GM23248 (cell line): ENCODE measurements at regions not wholly inside any gene's neighbourhood (a gene's known extent, or its start where the extent isn't known, plus 50 kb on each side); places are given as distances from the start of the nearest gene placed in this dataset.

Experiments
- EZH2 ChIP-seq: fragments of 200-600 bp; sonication (generic); IDR thresholded peaks from 2 replicates; pipeline ENCODE4 v1.6.1; 2018; ENCODE audit warnings: antibody characterized with exemption, mild to moderate bottlenecking; ENCODE audit not compliant: insufficient read depth, poor library complexity, severe bottlenecking
- EZH2phosphoT487 ChIP-seq: fragments of 200-600 bp; sonication (generic); IDR thresholded peaks from 2 replicates; pipeline ENCODE4 v1.6.1; 2018; ENCODE audit warnings: antibody characterized with exemption, moderate library complexity, mild to moderate bottlenecking, low read depth; ENCODE audit not compliant: insufficient read depth

GRCh38 chr12:14200598-14200997, 164.9 kb upstream of the ATF7IP start:
- no peak for TF ChIP-seq EZH2phosphoT487
- no peak for TF ChIP-seq EZH2
